HG02885 (cell line): ENCODE measurements at regions not wholly inside any gene's neighbourhood (a gene's known extent, or its start where the extent isn't known, plus 50 kb on each side); places are given as distances from the start of the nearest gene placed in this dataset.

ENCODE experiments used
- ATAC-seq: cut with Tn5 transposase; IDR thresholded peaks from one replicate; pipeline ENCODE4 v1.9.1; 2021; ENCODE audit warnings: mild to moderate bottlenecking; ENCODE audit not compliant: unreplicated experiment, poor library complexity

DNA sequence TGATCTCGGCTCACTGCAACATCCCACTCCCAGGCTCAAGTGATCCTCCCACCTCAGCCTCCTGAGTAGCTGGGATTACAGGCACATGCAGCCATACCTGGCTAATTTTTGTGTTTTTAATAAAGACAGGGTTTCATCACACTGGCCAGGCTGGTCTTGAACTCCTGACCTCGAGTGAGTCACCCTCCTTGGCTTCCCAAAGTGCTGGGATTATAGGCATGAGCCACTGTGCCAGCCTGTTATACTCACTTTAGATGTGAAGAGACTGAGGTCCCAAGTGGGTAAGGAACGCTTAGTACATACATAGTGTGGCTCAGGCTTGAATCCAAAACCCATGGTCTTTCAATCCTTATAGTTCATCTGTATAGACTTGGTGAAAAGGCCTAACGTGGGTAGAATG, 63.7 kb upstream of the EPS8L3 start:
- no peak for ATAC-seq

DNA sequence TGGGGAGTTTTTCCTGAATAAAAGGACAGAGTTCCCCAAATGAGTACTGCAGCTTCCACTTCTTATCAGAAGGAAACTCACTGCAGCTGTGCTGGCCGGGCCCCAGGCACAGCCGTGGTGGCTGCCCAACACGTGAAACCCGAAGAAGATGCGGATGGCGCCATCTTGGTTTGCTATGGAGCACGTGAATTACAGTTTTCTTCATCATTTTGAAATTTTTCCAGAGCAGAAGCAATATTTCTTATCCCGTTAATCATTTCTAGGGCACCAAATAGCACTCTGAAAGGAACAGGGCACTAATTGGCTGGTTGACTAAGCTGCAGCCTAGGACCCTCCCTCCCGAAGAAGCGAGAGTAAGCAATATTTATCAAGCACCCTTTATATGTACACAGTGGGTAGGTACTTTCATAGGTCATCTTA, 63.2 kb upstream of the EPS8L3 start:
- ATAC-seq, result no peak

DNA sequence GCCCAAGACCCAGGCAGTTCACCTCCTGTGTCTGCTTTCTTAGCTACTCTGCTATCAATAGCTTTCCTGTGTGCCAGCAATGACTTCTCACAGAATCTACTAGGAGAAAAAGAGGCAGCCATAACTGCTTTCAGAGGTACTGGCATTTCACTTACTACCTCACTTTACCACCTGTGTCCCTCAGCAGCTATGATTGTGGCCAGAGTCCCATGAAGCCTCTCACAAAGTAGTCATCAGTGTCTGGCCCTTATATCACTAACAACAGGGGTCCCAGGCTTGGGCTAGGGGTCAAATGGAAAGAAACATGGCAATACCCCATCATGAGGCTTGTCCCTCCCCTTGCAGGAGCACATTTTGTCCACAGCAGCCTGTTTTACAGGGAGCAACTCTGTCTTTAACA, 62.7 kb upstream of the EPS8L3 start:
- no peak for ATAC-seq

DNA sequence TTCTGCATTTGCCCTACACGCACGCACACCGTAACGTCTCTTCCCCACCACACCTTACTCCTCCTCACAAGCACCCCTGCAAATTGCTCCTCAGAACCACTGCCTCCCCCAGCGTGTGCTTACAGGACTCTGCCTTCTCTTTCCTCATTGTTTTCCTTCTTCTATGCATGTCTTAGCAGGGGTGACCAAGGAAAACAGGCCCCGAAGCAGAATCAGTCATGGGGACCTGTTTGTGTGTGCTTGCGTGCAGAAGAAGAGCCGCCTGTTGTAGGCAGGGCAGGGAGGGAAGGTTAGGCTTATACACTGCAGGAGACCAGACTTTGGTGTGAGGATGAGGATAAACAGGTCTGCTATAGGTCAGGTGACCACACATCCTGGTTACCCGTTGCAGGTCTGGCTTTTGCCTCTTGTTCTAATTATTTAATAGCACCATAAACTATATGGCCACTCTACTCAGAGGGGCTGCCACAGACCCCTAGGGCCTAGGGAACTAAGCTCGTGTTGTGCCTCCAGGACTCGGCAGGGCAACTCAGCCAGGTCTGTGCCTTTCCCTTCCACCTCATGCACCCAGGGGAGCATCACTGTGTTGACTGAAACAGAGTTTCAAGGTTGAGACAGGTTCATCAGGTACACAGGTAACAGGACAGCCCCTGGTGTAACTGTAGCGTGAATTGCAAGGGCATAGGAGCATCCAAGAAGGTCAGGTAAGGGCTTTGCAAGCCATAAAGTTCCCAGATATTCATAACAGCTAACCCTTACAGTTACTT, 60.8 kb upstream of the EPS8L3 start:
- no peak for ATAC-seq

DNA sequence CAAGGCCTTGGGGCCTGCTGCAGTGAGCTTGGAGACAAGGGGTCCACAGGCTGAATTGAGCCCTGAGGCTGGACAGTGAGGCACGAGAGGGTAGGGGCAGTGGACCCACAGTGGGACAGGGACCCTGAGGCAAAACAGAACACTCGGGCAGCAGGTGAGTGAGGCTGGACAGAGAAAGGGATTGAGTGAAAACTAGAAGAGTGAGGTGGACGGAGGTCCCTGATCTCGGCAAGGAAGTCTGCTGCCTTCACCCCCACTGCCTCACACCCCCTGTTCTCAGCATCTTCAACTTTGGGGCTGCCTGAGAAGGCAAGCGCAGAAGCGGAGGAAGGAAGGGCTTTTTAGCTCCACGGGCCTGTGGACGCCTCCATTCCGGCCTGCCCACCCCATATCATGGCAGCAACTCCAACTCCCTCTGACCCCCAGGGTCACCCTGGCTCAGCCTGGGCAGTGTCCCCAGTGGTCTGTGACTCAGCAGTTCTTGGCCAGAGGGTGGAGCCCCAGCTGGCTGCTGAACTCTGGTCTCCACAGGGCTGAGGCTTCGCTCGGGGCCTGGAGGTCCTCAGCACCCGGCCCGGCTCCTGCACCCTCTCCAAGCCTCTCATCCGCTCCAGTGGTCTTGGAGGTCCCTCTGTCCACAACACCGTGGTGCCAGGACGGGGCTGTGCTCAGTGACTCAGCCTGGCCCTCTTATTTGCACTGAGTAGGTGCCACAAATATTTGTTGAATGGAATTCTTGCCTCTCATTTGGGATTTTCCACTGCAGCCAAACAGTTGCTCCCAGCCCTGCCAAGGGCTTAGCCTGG, 60.0 kb upstream of the EPS8L3 start:
- ATAC-seq, result no peak

DNA sequence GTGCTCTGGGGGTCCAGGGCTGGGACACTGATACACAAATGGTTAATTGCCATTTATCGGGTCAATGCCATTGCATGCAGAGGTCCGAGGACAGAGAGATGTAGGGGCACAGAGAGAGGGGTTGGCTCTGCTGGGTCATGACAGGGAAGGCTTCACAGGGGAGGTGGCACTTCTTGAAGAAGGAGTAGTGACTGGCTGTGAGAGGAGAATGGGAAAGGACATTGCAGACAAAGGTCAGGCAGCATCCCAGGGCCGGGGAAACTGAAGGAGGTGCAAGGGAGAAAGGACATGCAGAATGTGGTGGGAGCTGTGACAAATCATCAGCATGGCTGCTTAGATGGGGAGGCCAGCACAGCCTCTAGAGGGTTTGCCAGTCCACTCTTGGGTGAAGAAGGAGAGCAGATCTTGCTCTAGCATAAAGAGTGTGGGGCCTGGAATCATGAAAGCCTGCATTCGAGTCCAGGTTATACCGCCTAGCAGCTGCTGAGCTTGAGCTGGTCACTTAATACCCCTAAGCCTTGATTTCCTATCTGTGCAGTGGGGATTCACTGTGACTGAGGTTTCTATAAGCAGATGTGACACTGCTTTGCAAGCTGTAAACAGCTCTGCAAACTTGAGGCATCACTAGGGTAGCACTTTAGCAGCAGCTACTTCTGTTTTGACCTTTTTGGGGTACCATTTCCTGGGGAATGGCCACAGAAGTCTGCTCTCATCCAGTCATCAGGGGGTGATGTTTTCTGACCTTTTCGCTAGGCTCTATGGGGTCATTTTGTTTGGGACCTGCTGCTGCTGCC, 59.2 kb upstream of the EPS8L3 start:
- ATAC-seq, result no peak

DNA sequence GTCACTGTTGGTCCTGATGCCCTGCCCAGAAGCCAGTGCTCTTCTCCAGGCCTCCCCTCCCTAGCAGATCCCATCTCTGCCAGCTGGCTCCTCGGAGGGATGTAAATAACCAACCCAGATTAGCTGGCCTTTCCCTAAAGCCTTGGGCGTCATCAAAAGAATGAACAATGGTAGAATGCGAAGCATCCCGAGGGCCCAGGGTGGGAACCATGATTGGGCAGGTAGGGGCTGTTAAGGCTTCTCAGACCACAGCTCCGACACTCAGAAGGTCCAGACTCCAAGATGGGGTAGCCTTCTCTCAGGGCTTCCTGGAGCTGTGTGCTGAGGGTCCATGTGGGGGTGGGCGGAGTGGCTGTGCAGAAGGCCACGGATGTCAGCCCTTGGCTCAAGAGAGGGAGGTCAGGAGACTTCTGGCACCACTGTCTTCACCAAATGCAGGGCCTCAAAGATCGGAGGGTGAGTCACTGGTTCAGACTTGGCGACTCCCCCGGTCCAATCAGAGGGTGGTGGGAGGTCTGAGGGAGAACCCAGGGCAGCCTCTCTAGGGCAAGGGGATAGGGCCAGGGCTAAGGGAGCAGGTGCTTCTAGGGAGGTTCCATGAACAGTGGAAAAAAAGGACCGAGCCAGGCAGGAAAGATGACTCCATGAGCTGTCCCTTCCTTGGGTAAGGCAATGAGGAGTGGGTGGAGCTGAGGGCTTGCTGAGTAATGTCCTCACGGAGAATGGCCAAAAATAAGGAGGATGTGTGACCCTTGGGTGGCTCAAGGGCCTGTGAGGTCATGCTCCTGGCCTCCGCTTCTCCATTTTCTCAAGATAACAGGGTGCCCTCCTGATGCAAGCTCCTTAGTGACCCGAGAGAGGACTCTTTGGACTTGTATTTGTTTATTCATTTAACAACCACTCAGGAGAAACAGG, 58.4 kb upstream of the EPS8L3 start:
- ATAC-seq, result no peak

DNA sequence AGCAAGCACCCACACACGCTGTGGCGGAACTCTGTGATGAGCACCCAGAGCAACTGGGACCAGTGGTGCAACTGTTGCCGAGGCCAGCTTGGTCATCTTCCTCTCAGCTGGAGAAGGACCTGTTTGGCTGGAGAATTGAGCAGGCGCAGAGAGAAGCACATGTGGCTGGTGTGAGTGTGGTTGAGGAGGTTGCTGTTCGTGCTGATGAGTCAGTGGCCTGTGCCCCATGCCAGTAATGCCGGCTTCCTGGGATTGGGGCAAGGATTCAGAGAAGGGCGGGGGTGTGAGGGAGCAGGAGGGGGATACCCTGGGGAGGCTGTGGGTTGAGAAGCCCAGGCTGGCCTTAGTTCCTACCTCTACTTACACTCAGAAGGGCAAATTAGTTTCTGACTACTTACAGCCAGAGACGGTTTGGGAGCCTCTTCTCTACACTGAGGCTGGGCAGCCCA, 57.5 kb upstream of the EPS8L3 start:
- no peak for ATAC-seq

DNA sequence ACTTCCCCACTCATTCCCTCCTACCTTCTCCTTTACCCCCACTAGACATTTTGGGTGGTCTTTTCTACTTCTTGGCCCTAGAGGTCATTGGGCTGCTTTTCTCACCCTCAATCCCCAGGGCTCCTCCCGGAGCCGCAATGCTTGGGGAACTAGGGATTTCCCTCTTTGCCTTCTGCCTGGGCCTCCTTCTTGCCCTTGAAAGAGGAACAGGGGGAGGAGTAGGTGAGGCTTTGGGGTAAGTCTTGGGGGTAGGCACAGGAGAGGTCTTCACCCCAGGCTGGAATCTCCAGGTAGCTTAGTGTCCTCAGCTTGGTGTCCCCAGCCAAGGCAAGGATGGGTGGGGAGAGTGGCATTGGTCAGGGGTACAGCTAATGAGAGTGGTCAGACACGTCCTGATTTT, 56.2 kb upstream of the EPS8L3 start:
- no peak for ATAC-seq

DNA sequence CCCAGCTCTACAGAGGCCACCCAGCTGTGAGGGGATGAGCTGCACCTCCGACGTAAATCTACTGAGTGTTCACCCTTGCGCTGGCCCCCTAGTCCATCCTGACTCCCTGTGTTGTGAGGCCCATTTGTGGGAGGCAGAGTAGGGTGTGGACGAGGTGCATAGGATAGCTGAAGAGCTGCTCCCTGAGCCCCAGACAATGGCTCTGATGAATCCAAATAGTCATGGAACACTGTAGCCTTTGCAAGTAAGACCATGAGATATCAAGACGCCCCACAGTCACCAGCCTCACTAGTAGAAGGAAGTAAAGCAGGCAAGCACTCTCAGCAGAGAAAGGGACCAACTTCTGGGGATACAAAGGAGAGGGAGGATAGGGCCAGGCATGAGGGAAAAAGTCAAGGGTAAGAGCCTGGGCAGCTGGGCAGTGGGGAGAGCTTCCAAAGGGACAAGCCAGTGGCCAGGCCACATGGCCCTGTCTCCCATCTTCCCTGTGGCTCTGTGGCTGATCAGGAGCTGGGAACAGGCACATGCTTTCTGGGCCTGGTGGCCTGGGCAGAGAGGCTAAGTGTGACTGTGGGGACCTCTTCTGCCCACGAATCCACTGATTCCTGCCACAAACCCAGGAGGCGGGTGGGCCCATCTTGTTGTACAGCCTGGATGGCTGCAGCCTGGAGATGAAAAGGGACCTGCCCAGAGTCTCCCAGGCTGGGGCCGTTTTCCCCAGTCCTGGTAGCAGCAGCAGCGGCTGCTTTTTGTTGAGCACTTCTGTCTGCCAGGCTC, 55.5 kb upstream of the EPS8L3 start:
- ATAC-seq, result no peak

DNA sequence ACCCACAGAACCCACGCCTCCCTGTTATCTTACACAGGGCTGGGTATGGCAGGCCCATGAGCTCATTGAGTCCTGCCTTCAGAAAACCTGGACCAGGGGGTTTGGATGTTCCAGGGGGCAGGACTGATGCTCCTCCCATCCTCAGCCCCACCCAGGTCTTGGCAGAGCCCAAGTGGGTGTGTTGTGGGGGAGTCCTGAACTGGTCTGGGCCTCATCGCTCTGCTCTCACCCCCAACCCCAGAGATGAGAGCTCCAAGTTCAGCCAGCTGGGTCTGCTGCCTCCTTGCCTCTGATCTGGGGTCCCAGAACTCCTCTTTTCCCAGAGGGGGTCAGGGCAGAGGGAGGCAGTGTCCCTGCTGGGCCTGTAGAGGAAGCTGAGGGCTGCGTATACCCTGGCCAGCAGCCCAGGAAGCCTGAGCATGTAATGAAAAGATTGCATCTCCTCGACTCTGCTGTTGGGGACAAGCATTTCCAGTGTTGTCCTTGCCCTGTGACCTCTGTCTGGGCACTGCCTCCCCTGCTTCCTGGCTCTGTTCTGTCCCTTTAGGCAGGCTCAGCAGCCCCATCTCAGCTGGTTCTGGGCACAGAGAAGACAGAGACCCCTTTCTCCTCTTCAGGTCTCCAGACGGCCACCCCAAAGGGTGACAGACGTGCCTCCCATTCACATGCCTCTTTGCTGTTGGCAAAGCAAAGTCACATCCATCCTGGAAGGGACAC, 54.7 kb upstream of the EPS8L3 start:
- no peak for ATAC-seq

DNA sequence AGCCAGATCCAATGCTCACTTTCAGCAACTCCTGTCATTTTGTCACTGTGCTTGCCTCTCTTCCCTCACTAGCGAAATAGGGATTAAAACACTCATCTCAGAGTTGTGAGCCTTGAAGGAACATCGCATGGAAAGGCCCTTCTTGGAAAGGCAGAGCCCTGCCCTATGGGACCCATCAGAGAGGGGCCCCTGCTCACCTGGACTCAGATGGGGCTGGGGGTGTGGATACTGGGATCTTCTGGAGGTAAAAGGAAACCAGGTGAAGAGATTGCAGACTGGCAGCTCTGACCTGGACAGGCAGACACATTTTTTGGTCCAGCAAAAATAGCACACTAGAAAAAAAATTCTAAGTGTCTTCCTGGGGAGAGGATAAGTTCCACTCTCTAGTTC, 54.2 kb upstream of the EPS8L3 start:
- ATAC-seq, result no peak

DNA sequence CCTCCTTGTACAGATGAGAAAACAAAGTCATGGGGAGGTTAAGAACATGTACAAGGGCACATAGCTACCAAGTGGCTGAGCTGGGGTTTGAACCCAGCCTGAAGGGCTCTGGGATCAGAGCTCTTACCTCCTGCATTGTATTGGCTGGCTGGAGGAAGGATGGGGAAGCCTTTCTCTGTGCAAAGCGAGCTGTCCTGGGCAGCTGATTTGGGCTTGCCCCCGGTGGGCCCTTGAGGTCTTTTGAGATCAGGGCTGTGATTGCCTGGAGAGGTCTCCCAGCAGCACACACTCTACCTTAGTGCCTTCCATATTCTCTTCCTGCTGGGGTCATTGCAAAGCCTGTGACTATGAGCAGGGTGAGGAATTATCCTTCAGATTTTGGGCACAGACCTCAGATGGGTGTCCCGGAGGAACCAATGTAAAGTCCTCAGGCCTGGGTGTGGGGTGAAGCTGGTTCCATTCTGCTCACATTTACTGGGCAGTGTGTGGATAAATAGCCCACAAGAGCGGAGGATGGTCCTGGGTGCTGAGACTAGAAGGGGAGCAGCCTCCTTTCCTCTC, 53.3 kb upstream of the EPS8L3 start:
- ATAC-seq, result no peak

DNA sequence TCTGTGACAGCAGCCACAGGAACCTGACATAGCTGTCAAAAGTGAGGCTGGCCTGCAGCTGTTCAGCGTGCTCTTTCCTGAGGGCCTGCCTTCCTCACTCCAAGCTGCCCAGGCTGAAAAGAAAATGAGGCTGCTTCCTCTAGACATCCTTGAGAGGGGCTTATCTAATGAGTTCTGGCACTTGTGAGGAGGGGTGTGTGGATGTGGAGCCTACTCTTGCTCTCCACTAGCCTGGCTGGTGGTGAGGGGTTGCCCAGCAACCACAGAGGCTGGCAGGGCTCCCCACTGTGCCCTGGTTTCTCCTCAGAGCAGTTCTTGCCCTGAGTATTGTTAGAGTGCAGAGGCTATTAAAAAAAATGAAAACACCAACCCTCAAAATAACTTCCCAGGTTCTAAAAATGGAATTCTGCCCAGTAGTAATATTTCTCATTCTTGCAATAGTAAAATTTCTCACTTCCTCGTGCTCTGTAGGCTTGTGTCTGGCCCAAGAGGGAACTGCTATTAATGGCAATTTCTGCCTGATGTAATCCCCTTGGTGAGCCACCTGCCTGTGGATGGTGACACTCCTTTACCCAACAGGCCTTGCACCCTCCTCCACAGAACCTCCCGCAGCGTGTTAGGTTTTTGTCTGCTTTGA, 52.6 kb upstream of the EPS8L3 start:
- peak; percentile 91 for ATAC-seq

DNA sequence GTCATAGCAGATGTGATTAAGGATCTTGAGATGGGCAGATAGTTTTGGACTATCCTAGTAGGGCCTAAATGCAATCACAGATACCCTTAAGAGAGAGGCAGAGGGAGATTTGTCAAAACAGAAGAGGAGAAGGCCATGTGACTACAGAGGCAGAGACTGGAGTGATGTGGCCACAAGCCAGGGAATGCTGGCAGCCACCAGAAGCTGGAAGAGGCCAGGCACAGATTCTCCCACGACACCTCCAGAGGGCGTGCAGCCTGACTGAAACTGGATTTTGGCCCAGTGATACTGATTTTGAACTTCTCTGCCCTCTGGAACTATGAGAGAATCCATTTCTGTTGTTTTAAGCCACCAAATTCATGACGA, 52.1 kb upstream of the EPS8L3 start:
- ATAC-seq, result no peak

DNA sequence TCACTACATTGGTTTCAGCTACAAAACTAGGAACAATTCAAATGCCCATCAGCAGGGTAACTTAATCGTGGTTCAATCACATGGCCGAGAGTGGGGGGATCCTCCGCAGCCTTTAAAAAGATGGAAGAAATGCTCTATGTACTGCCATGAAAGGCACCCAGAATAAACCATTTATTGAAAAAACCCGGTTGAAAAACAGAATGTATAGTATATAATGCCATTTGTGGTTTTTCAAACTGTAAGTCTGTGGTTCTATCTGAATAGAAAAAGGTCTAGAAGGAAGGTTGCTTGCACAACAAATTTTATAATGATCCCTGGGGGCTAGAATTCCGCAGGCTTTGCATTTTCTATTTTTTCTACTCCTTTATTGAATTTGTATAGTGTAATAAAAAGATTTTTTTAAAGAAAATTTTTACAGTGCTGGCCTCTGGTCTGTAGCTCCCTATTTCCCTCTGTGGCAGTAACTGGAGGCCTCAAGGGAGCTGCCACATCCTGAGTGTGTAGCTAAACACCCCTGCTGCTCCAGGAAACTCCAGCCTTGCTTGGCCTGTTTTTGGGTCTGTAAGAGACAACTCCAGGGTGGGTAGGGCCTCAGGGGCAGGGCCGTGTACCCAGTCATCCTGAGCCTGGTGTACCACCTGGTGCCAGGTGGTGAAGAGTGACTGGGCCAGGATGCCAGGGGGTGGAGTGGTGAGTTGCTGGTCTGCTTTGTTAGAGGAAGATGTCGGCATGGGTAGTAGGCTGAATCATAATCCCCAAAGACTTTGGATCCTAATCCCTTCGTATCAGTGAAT, 51.5 kb upstream of the EPS8L3 start:
- ATAC-seq, result no peak

DNA sequence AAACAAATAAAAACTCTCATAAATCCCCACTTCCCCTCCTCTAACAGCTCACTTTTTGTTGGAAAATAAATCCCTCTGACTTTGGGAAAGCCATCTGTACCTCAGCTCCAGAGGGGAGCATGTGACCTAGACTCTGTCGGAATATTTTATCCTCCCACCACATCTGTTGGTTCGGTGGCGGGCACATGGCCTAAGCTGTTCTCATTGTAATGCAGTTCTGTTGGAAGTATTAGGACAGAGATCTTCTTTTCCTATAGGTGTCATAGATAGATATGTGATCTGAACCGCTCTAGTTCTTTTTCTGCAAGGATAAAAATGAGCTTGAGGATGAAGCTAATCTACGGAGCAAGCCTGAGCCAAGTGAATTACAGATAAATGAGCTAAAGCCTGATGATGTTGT, 50.5 kb upstream of the EPS8L3 start:
- no peak for ATAC-seq
